Cerebellar cortex (tissue), 1 donor: ENCODE measurements at regions not wholly inside any gene's neighbourhood (a gene's known extent, or its start where the extent isn't known, plus 50 kb on each side); places are given as distances from the start of the nearest gene placed in this dataset.
"Not testable (repeated sequence)": the region's sequence is repeated elsewhere in the genome, so short reads cannot be mapped to it uniquely, and the experiment has no call there.

Experiments used
- DNase-seq: peaks from one replicate; pipeline ENCODE4 v3.0.0-alpha.2; 2015; ENCODE audit warnings: low spot score

- DNase-seq = no peak
Measured at GRCh38 chr6:159594106-159594749, 98.8 kb downstream of the SOD2 start.

DNA sequence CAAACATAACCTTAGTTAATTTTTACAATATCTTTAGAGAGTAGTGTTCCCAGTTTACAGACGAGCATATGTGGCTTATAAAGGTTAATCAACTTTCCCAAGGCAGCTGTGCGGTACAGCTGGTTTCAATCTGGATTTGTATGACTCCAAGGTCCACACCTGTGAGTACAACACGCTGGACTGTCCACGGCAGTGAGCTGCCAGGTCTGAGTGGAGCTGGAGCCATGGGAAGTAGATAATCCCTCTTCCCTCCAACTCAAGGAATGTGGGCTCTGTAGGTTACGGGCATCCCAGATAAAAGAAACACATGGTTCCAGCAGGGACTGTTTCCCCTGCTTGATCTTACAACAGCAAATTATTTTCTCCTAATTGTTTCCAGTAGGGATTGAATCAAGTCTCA lies 102.2 kb downstream of the SOD2 start:
- no peak for DNase-seq

- DNase-seq = no peak
Measured at GRCh38 chr6:159586684-159587083, 106.4 kb downstream of the SOD2 start.

DNA sequence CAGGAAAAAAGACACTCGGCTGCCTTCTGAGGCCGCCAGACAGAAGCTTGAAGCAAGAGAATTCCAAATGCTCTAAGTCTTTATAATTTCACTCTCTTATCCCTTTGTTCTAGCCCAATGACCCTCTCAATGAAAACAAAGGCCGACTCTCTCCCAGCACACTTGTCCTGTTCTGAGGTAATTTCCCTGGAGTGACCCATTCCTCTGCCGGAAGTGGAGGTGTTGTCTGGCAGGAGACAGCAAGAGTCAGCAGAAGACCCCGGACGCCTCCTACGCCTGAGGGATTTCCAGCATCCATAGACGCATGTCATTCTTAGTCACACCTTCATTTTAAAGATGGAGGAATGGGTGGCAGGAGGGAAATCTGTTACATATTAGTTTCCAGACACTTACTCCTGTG lies 110.3 kb downstream of the SOD2 start:
- DNase-seq = no peak

DNA sequence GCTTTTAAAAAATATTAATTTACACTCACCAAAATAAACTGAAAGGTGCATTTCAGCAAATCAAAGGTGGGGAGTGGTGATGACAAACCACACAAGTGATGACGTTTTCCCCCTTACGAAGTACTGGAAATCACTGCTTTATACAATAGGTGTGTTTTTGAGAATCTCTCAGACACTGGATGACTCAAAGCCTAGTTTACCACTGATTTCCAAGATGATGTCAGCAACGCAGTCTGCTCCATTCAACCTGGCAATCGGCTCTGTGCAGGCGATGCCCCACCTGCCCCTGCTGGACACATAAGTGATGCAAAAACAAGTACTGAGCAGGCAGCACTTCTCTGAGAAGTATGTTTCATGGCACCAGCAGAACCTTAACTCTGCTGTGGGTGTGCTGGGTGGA lies 114.4 kb downstream of the SOD2 start:
- DNase-seq = no peak

DNA sequence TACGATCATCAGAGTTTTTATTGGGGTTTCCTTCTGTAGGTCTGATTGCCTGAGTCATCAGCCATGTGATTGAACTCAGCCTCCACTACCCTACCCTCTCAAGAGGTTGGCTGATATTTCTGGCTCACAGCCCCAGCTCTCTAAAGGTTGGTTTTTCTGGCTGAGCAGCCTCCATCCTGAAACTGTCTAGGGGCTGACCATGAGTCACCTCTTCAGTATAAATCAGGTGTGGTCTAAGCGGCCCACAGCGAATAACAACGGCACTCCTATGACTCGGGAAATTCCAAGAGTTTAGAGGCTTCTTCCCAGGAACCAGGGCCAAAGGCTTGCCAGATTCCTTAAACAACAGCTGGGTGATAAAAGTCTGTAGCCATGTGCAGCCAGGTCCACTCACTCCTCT lies 115.5 kb downstream of the SOD2 start:
- no peak for DNase-seq

DNA sequence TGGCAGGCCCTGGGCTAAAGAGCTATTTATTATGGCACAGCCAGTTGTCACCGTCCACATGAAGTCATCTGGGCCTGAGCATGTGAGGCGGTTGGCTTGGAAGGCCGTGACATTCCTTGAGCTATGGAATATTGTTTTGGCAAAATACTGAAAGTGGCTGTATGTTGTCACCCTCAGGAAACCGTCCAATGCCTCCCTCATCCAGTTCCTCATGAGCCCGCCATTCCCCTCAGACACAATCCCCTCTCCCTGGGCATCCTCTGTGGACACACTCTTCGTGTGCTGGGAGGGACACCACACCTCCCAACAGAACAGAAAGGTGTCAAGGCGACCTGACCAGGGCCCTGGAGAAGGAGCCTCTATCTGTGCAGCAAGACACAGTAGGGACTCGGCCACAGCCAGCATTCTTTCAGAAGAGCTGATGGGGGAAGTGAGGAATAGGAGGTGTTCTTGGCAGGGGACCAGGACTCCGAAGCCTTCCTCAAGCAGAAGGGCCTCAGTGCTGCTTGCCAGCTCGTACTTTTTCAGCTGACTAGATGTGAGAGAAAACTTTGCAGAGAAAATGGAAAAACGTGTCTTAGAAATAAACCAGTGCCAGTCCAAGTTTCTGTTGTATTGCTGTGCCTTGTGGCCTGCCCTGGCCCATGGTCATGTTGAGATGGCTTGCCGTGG lies 120.5 kb downstream of the SOD2 start:
- no peak for DNase-seq

DNA sequence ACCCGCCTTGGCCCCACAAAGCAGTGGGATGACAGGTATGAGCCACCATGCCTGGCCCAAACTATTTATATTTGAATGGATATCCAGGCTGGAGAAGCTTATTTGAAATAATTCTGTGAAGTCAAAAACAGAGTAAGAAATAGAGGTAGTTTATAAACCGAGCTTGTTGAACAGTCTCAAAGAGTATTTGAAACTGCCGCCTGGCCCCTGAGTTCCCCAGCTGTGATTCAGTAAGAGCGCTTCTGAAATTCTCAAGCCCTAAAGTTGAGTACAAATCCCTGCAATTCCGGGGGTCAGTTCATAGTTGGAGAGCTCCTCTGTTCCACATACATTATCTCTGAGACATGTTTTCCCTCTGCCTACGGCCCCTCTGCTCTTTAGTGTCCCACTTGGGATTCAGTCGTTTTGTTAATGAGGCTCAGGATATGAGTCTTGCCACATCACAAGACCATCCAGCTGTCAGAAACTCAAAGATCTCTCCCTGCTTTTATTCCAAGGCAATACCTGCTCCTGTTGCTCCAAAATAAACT lies 127.8 kb downstream of the SOD2 start:
- DNase-seq = no peak

DNA sequence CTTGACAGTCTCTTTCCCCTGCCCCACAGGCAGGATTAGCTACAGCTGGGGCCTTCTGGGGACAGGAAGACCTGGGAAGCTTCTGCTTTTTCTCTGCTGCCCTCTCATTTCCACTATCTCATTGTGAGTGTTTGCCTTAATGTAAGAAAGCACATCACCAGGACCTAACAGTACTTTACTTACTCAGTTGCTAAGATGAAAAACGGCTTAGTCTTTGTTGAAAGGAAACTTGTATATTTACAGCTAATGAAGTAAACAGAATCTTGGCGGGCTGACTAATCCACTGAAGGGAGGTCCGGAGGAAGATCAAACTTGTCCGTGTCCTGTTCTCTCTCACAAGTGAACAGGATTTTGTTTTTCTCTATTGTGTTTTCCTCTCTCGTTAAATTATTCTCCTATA lies 128.6 kb downstream of the SOD2 start:
- DNase-seq = no peak

DNA sequence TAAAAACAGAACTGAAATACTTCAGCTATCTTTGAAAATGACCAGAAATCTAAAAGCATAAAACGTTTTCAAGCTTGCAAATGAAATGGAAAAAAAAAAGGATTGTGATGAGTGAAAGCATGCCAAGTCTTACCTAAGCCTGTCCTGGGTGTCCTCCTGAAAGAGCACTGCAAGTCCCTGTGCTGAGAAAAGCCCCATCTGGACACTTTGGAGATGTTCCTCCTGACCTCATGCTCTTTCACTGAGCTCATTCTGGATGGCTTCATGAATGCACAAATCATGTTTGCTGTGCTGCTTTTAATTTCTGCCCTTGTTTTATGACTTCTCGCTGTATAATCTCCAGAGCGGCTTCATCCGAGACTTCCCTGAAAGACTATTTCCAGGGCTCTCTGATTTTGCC lies 136.0 kb downstream of the SOD2 start:
- peak; percentile 63 for DNase-seq

DNA sequence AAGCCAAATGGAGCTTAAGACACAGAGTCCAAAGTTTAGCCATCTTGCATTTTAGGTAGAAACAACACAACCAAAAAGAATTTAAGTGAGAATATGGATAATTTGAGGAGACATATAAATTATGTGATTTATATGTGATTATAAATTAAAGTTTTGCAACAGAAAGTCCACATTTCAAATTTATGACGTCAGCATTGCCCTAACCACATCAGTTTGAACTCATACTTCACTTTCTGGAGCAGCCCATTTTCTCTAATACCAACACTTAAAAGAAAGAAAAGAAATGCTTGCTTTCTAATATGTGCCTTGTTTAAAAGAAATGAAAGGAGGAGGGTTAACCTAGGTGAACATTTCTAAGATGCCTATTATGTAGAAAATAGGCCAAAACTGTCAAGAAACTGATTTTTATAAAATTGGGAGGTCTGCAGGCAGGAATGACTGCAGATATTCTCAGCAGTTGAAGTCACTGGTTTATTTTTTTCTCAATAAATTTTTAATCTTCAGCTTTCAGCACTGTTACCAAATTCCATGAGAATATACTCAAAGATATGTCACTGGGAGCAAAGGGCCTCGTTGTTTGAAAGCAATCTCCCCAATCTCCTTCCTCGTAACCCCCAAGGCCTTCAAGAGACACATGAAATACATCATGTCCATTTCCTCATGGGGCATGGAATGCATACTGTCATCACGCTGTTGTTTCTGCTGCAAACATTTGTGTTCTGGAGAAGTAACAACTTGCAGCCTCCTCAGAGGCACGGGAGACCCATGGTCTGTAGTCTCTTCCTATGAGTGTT lies 137.8 kb downstream of the SOD2 start:
- DNase-seq = no peak

DNA sequence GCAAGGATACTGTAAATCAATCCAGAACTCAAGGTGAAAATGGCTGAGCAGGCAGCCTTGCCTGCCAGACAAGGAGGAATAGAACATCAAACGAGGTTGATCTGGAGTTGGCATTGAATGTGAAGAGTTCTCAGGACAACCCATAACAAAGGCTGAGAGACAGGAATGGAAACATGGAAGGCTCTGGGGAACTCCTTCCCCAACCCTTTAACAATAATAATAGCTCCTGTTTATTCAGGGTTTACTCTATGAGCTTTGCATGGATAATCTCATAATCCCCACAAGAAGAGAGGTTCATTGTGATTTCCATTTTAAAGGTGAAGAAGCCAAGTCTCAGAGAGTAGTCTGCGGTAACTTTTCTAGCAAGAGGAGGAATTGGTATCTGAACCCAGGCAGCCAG lies 151.7 kb downstream of the SOD2 start:
- DNase-seq = no peak

DNA sequence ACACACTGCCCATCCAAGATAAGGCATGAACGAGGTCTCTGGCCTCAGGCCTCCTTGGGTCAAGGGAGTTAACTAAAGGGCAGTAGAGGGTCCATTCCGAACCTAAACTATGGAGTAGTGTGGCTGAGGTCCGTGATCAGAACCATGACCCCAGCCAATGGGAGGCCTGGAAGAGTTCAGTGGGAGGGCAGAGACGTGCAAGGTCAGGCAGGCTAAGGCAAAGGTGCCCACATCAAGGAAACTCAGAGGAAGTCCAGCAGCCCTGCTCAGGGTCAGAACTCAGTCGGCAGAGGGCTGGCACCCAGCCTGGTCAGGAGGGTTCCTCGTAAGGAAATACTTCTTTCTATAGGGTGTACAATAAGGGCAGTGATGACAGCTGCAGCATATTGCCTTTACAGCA lies 152.2 kb downstream of the SOD2 start:
- no peak for DNase-seq

- no peak for DNase-seq
Measured at GRCh38 chr6:159540152-159540551, 152.9 kb downstream of the SOD2 start.

DNA sequence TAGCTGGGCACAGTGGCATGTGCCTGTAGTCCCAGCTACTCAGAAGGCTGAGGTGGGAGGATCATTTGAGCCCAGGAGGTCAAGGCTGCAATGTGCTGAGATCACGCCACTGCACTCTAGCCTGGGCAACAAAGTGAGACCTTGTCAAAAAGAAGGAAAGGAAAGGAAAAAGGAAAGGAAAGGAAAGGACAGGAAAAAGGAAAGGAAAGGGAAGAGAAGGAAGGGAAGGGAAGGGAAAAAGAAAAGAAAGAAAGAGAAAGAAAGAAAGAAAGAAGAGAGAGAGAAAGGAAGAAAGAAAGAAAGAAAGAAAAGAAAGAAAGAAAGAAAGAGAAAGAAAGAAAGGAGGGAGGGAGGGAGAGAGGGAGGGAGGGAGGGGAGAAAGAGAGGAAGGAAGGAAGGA lies 155.0 kb downstream of the SOD2 start:
- DNase-seq = not testable (repeated sequence)

GRCh38 chr6:159535656-159536350 lies 157.2 kb downstream of the SOD2 start:
- no peak for DNase-seq

DNA sequence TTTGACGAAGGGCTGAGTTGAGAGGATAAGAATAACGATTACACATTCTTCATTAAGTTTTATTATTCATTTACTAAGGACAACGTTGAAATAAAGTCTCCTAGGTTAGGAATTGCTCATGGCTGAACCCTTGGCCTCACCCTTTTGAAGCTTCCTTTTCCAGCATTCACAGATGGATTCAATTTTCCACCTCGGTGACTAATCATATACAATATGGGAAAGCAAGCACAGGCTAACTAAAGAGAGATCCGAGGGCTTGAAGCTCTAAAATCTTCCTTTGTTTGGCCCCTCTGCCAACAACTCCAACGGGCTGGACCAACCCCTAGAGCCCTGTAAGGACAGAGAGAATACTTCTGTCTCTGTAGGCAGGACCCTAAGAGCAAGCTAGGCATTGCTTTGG lies 159.5 kb downstream of the SOD2 start:
- DNase-seq = no peak

- DNase-seq = no peak
Measured at GRCh38 chr6:159533016-159533415, 160.0 kb downstream of the SOD2 start.

- no peak for DNase-seq
Measured at GRCh38 chr6:159532155-159532554, 160.9 kb downstream of the SOD2 start.

- peak; percentile 32 for DNase-seq
Measured at GRCh38 chr6:159529934-159530333, 163.1 kb downstream of the SOD2 start.

DNA sequence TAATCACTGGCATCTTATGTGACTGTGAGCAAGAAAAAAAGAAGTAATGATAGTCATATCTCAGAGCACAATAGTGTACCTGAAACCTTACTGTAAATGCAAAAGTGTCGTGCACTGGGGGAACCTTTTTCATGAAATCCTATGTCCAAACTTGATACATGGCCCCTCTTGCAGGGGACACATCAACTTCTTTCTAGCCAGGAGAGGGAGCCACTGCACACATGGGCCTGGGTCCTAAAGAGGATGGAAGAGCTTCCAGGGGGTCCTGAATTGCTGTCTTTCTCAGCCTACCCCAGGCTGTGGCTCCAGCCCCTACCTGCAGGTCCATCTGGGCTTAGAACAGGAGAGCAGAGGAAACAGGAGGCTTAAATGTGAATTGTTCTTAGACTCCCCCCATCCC lies 165.7 kb downstream of the SOD2 start:
- no peak for DNase-seq

DNA sequence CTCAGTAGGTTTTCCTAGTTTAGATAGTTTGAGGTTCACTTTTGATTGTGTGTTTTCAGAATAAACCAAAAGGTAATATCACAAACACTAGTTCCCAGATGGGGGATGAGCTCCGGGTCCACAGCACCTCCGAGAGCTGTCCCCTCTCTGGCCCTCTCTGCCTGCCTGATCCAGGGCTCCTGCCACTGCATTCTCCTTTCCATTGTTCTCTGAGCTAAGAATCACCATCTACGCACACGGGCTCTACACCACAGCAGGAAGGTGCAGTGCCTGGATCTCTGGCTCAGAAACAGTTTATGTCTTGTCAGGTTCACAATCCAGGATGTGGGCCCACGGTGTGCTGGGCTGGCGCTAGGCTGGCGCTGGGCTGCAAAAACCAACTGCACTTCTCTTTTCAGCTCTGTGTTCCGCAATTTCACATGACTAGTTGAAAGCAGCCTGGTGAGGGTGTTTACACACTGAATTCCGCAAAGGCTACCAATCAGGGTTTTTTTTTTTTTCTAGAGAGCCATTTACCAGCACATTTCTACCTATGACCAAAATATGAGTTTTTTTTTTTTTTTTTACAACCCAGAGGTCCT lies 167.5 kb downstream of the SOD2 start:
- no peak for DNase-seq
